ENCODE measurements at regions not wholly inside any gene's neighbourhood (a gene's known extent, or its start where the extent isn't known, plus 50 kb on each side); places are given as distances from the start of the nearest gene placed in this dataset.

- H3K4me3 ChIP-seq (replicated peaks in 1 of 3; ENCODE audit: insufficient read depth in 1 of 3, low read depth in 1 of 3, low read length in 3 of 3): no peak overlapping the region
- H3K4me1 ChIP-seq (ENCODE audit: control insufficient read depth, extremely low read depth, insufficient read depth, low read length): no peaks in the 10 kb centered on the region
- dilution Hi-C loops (cut with MboI; ENCODE audit: extremely low pct_ligation_motif_present, low sequenced_read_pairs): no loop called here
- no TSS peak for BruUV-seq (replicated peaks)
- no peak for TF ChIP-seq GATA2 (IDR thresholded peaks at IDR 0.05; ENCODE audit: insufficient read depth, insufficient read length, low read depth, low read length)
- TF ChIP-seq EZH2 (IDR thresholded peaks at IDR 0.05; ENCODE audit: borderline replicate concordance, low read depth, low read length, severe bottlenecking): no peak
- no peak for TF ChIP-seq CTCF (IDR thresholded peaks at IDR 0.05; ENCODE audit: extremely low read depth in 1 of 2, insufficient read depth in 1 of 2, low read depth in 1 of 2, low read length in 2 of 2)
- no peak for TF ChIP-seq FOS (IDR thresholded peaks at IDR 0.05; ENCODE audit: borderline replicate concordance, insufficient read depth, low read length)
- no peak for TF ChIP-seq JUN (IDR thresholded peaks at IDR 0.05; ENCODE audit: borderline replicate concordance, insufficient read depth, insufficient read length, low read depth)
- no peak for TF ChIP-seq POLR2AphosphoS5 (IDR thresholded peaks at IDR 0.05; ENCODE audit: insufficient read depth, low read depth, low read length)
- no peaks in the 10 kb centered on the region for H3K9me3 ChIP-seq (replicated peaks; ENCODE audit: control insufficient read depth, insufficient read depth, low read length)
- no peaks in the 10 kb centered on the region for H3K79me2 ChIP-seq (ENCODE audit: control insufficient read depth, insufficient read depth, low read length)
- H4K20me1 ChIP-seq (replicated peaks; ENCODE audit: control insufficient read depth, extremely low read depth, insufficient read depth, low read length): no peaks in the 10 kb centered on the region
- DNase-seq (ENCODE audit: low read depth, low spot score) (no peak), FAIRE-seq (no peak)
- no peak overlapping the region for H3K4me2 ChIP-seq (ENCODE audit: insufficient read depth, low read length)
- no peaks in the 10 kb centered on the region for H3K9me1 ChIP-seq (replicated peaks; ENCODE audit: control insufficient read depth, extremely low read depth, insufficient read depth, low read length)
- intact Hi-C loops (cut with micrococcal nuclease): no loop called here
- H3K36me3 ChIP-seq (ENCODE audit: control insufficient read depth in 2 of 2, extremely low read depth in 1 of 2, insufficient read depth in 2 of 2, low read length in 2 of 2): no peaks in the 10 kb centered on the region
- ChIA-PET CTCF (interaction anchor here (1.0 to 1.9 kb wide), 3 partner anchors 11 to 179 kb away, joined by 3 to 4 read pairs (median 4); no protein-coding TSS in a partner anchor), POLR2A (no interaction called here)
- H2AFZ ChIP-seq (ENCODE audit: low read depth, low read length): no peak overlapping the region
- H3K27ac ChIP-seq (ENCODE audit: insufficient read depth, low read depth, low read length): no peak overlapping the region
- H3K9ac ChIP-seq (replicated peaks; ENCODE audit: extremely low read depth, insufficient read depth, low read length): no peak overlapping the region
- H3K27me3 ChIP-seq (ENCODE audit: control insufficient read depth in 2 of 2, insufficient read depth in 2 of 2, low read length in 2 of 2): peaks cover 13 to 21% of the 10 kb centered on the region in 2 experiments
Measured at GRCh38 chr6:43895656-43896328, 125.8 kb downstream of the VEGFA start.

All from endothelial cell of umbilical vein (primary cell).